Stimulated activated CD4-positive, alpha-beta T cell treated with anti-CD3 and anti-CD28 coated beads, Interleukin-1b, Interleukin-23, amount 100 ng/mL, for 48 hours (primary cell): ENCODE measurements at regions not wholly inside any gene's neighbourhood (a gene's known extent, or its start where the extent isn't known, plus 50 kb on each side); places are given as distances from the start of the nearest gene placed in this dataset.
A peak's percentile ranks its signal among the peaks of the same experiment; 100 is the strongest.

Experiments
- DNase-seq: peaks from one replicate; pipeline ENCODE4 v3.0.0-alpha.2; 2020

DNA sequence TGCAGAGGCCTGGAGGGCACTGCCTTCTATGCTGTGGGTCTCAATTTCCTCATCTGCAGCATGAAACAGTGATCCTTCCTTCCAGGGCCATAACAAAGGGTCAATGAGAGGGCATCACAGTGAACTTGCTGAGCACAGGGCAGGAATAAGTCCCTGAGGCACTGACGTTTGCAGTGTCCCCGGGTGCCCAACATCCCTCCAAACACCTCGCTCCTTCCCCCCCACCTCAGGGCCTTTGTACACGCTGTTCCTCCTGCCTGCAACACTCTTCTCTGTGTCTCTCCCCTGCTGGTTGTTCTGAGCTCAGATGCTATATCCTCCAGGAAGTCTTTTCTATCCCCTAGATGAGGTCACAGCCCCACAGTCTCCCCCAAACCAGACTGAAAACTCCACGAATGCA, 59.7 kb upstream of the TCF20 start:
- no peak for DNase-seq

DNA sequence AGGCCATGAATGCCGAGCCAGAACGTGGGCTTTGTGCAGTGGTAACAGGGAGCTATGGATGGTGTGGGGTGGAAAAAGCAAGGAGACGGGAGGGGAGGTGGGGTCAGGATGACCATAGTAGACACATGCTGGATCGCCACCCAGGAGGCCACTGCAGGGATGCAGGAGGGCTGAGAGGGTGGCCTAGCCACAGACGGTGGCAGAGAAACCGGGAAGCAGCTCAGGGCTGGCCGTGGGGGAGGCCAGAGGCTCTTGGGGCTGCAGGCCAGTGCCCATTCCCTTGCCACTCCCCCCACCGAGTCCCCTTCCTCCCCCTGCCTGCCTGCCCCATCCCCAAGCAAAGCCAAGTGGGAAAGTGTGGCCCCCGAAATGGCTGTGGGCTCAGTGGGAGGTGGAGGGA, 59.1 kb upstream of the TCF20 start:
- DNase-seq: no peak

DNA sequence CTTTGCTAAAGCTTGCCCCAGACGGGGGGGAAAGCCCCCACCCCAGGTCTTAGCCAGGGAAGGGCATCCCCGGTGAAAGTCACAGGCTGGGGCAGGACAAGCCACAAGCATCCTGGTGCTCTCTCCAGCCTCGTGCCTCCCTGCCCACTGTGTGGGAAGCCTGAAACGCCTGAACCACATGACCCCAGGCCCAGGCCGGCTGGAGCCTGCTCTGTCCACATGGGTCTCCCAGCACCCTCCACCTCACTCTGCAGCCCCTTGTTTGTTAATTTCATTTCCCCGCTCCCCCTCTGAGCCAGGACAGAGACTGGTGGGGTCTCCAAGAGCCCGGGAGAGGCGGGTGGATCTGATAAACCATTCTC, 58.3 kb upstream of the TCF20 start:
- DNase-seq: no peak

DNA sequence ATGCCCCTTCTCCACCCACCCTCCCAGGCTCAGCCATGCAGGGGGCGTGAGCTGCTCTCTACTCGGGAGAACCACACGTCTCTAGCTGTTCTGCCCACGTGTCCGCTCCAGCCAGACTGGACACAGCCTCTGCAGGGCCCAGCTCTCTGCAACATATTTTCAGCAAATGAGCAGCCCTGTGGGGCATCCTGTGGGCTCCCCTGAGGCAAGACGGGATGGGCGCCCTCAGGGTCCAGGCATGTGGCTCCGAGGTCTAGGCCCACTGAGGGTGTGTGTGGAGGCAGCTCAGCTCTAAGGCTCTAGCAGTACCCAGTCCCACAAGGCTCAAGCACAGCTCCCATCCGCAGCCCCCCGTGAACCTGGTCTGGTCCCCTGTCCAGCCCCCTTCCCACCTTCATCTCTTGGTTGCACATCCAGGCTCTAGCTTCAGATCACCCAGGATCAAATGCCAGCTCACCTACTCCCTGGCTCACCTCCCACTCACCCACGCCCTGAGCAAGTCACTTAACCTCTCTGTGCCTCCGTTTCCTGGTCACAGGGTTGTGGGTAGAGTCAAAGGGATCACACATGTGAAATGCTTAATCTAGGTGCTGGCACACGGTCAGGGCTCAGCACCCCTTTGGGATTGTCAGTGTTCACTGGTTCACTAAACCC, 57.8 kb upstream of the TCF20 start:
- peak; percentile 39 for DNase-seq

DNA sequence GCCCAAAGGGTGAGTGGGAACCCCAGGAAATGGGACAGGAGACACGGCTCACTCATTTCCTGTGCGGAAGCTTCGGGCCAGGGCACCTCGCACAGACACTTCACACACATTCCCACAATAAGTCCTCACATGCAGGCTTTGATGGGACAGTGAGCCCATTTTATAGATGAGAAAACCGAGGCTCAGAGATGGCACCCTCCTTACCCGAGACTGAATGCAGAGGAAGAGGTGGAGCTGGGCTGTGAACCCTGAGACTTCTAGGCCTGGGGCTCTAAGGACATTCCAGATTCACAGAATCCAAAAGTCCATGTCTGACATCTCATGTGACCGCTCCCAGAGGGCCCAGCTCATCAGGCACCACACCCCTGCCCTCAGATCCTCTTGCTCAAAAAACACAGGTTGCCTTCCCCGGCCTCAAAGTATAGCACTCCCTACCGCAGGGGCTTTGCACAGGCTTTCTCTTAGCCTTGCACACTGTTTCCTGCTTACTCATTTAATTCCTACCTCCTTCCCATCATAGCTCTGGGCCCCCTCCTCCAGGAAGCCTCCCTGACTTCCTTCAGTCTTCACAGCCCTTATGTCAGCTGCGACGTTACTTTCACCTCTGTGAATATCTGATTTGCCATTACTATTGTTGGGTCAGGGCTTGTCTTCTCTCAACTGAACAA, 57.1 kb upstream of the TCF20 start:
- no peak for DNase-seq

DNA sequence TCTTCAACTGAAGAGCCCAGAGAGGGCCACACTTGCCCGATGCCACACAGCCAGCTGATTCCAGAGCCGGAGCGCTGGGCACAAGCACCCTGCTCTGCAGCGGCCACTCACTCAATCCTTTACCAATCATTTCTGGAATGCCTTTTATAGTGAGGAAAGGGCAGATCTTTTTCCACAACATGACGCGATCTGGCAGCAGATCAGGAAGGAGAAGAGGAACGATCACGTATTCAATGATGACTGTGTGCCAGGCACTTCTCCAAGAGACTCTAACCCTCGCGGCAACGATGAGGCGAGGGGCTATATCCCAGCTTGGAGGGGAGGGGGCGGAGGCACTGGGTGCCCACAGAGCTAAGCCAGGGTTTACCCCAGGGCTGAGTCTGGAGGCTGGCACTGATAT, 56.3 kb upstream of the TCF20 start:
- DNase-seq: no peak

DNA sequence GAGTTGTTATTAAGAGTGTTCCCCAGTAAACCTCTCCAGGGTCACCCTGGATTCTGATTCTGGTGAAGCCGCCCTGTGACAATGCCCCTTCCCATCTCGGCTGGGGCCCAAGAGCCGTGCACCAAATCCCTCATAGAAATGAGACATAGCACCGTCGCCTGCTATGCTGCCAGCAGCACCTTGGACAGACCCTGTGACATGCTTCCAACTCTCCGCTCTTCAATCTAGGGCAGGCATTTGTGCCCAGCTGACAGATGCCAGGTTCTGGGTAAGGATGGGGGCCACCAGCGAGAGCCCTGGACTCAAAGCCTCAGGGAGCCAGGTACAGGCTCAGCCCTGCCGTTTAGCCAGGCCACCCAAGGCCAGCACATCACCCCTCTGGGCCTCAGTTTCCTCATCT, 55.8 kb upstream of the TCF20 start:
- no peak for DNase-seq

DNA sequence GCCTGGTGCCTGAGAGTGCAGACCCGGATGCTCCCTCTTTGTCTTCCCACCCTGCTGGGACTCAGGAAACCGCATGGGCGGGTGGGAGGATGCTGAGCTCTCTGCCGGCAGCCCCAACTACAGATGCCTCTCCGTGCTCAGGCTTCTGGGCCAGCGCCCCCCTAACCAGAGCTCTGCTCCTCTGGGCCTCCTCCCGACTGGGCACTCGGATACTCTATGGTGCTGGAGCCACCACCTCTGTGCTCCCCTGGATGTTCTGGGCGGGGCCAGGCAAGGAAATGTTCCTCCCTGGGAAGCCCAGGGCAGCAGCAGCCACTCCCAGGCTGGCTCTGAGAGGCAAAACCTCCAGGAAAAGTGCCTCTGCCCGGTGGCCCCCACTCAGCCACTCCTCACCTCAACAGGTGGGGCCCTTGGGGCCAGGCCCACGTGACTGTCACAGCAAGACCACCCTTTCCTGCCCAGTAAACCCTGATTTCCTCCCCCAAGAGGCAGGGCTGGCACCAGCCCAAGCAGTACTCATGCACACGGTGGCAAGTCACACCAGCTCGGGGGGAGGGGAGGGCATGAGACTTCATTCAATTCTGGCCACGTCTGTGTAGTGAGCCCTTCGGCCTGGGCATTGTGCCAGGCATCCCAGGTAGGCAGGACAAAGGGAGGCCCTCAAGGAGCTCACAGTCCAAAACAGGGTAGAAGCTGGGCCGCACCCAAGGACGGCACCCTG, 54.7 kb upstream of the TCF20 start:
- DNase-seq: no peak

DNA sequence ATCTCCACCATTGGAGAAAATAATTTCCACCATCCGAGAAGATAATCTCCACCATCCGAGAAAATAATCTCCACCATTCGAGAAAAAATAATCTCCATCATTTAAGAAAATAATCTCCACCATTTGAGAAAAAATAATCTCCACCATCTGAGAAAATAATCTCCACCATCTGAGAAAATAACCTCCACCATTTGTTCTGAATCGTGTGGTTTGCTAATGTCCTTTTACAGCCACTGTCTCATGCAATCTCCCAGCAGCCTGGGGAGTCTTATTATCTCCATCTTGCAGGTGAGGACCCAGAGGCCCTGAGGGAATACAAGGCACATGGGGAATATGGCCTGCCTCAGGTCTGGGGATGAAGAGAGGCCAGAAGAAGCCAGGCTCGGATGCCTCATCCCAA, 54.1 kb upstream of the TCF20 start:
- no peak for DNase-seq

DNA sequence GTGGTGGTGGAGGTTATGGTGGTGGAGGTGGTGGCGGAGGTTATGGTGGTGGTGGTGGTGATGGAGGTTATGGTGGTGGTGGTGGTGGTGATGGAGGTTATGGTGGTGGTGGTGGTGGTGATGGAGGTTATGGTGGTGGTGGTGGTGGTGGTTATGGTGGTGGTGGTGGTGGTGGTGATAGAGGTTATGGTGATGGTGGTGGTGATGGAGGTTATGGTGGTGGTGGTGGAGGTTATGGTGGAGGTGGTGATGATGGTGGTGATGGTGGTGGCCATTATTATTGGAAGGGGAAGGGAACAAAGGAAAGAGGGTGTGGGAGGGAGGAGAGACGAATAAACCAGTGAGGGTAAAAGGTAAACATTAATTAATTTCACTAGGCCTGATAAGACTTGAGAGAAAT, 53.5 kb upstream of the TCF20 start:
- DNase-seq: no peak

DNA sequence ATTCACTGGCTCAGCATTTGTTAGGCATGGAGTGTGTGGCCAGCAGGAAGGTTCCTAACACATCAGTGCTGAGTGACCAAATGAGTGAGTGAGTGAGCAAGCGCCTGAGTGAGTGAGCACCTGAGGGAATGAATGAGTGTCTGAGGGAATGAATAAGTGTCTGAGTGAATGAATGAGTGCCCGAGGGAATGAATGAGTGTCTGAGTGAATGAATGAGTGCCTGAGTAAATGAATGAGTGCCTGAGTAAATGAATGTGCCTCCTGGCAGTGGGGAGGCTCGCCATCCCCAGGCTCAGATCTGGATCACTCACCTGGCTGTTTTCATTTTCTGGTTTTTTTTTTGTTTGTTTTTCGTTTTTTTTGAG, 52.1 kb upstream of the TCF20 start:
- no peak for DNase-seq

DNA sequence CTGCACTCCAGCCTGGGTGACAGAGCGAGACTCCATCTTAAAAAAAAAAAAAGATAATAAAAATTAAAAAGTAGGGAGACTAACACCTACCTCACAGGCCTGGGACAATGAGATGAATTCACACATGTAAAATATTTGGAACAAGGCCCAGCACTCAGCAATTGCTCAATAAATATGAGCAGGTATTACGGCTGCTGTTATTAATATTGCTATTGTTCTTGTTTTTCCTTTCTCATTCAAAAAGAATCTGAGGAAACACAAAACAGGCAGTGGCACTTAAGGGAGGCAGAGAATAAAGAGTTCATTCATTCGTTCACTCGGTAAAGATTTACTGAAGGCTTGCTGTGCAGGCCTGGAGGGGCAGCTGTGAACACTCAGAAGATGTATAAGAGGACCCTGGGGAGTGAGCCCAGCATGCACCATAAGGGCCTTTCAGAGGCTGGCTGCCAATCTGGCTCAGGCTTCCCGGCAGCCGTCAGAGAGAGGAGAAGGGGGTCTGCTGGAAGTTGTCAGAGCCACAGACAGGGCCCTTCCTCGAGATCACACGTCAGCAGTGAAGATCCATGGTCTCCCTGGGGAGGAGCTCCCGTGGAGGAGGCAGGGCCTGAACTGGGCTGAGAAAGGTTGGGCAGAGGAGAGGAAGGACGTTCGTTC, 51.6 kb upstream of the TCF20 start:
- no peak for DNase-seq

DNA sequence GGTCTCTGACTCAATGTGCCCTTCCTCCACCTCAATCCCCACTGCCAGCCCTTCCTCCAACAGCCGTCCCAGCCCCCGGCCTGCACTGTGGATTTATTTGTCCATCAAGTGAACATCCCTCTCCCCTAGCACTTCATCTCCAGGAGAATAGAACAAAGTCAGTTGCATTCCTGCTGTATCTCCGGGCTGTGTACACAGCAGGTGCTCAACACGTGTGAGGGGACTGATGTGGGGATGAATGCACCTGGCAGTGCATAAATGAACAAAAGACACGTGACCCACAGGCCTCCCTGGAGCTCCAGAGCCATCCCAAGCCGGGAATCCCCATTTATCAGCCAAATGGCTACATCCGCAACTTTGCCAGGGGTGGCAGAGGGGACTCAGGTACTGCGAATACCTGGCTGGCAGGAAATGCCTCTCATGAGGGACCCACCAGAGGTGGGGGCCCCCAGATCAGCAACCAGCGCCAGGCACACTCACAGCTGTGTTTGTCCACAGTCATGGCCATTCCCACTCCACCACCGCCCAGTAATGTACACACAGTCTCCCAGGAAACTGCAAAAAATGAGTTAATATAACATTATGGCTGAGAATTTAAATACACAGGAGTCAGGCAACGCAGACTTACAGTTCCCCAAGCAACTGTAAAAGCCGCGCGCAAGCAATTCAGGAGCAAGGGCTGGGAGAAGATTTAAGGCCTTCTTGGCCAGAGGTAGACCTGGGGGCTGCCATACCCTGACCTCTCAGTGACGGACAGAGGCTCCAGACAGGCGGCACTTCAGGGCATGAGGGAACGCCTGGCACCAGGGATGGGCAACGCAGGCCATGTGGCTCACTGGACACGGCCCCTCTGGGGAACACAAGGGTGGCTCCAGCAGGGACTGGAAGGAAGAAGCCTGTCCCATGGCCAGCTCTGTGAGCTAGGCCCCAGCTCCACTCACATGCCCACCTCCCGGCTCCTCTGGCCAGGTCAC, 50.3 kb upstream of the TCF20 start:
- DNase-seq: no peak
